LNCAP (cell line): ENCODE measurements at regions not wholly inside any gene's neighbourhood (a gene's known extent, or its start where the extent isn't known, plus 50 kb on each side); places are given as distances from the start of the nearest gene placed in this dataset.

ENCODE experiments used
- TF ChIP-seq, protein P1 (sequence below): fragments of 450-650 bp; IDR thresholded peaks from 2 replicates; pipeline ENCODE4 v1.5.1; 2017; ENCODE audit warnings: mild to moderate bottlenecking

DNA sequence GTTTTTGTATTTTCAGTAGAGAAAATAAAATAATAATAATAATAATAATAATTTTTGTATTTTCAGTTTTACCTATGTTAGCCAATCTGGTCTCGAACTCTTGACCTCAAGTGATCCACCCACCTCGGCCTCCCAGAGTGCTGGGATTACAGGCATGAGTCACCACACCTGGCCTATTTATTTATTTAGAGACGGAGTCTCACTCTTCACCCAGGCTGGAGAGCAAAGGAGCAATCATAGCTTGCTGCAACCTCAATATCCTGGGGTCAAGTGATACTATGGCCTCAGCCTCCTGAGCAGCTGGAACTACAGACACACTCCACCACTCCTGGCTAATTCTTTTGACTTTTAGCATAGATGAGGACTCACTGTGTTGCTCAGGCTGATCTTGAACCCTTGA lies 167.5 kb downstream of the TLE1 start:
- TF ChIP-seq, protein P1, sequence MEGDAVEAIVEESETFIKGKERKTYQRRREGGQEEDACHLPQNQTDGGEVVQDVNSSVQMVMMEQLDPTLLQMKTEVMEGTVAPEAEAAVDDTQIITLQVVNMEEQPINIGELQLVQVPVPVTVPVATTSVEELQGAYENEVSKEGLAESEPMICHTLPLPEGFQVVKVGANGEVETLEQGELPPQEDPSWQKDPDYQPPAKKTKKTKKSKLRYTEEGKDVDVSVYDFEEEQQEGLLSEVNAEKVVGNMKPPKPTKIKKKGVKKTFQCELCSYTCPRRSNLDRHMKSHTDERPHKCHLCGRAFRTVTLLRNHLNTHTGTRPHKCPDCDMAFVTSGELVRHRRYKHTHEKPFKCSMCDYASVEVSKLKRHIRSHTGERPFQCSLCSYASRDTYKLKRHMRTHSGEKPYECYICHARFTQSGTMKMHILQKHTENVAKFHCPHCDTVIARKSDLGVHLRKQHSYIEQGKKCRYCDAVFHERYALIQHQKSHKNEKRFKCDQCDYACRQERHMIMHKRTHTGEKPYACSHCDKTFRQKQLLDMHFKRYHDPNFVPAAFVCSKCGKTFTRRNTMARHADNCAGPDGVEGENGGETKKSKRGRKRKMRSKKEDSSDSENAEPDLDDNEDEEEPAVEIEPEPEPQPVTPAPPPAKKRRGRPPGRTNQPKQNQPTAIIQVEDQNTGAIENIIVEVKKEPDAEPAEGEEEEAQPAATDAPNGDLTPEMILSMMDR, result no peak

DNA sequence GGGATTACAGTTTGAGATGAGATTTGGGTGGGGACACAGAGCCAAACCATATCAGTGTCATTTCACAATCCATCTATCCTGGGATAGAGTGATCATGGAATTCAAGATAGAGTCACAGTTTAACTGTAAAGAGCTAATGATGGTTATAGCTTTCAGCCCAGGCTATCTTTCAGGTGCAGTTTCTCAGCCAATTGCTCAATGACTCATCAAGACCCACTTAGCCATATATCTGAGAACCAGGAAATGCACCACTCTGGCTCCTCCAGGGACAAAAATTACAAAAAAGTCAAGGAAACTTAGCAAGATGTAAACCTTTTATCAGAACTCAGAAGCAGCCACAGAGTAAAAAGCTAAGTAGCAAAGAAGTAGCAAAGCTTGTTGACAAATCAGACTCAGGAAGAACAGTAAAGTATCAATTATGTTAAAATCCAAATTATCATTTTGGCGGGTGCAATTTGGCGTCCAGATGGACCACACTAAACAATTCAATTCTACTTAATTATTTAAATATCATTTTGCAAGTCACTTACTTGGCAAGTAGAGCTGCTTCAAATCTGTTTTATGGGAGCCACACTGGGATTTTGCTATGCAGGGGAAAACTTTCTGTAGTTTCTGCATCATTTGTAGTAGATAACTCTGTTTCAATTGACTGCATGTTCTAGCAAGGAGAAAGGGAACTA lies 169.4 kb downstream of the TLE1 start:
- TF ChIP-seq, protein P1, result no peak

DNA sequence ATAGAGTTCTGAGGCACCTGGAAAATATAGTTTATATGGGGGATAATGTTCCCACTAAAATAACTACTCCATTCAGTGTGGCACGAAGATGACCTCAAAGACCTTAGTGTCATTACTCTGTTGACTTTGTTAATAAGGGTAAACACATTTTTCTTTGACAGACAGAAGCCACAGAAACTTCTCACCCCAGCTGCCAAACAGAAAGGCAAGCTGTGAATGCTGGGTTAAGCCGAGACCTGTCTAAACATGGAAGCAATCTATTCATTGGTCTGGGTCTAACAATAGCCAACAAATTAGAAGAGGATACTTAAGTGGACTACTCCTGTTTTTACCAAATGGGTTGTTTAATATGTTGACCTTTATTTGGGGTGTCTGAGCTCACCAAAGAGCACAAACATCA lies 171.4 kb downstream of the TLE1 start:
- TF ChIP-seq, protein P1, result no peak

DNA sequence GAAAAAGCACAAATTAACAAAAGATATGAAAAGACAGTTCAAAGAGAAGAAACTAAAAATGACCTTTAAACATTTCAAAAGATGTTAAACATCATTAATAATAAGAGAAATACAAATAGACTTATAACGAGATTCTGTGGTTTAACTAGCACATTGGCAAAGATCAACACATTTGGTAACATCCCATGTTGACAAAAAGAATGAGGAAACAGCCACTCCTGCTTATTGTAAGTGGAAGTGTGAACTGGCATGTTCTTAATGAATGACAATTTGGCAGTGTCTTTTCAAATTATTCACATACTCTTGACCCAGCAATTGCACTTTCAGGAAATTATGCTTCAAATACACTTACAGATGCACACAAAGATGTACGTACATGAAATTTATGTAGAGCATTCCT lies 176.3 kb downstream of the TLE1 start:
- TF ChIP-seq, protein P1, result no peak

DNA sequence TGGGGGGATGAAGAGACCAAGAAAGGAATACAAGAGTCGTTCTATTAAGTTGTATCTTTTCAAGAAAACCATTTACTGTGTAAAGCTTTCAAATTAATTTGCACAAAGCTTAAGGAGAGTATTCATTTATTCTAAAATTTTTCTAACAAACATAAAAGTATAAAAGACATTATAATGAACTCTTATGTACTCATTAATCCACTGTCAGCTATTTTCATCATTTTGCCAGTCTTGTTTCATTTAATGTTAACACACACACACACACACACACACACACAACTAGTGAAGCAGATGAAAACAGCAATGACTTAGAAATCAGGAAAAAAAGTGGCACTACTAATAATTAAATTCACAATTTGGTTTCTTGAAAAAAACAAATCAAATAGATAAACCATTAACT lies 176.7 kb downstream of the TLE1 start:
- TF ChIP-seq, protein P1, result no peak

DNA sequence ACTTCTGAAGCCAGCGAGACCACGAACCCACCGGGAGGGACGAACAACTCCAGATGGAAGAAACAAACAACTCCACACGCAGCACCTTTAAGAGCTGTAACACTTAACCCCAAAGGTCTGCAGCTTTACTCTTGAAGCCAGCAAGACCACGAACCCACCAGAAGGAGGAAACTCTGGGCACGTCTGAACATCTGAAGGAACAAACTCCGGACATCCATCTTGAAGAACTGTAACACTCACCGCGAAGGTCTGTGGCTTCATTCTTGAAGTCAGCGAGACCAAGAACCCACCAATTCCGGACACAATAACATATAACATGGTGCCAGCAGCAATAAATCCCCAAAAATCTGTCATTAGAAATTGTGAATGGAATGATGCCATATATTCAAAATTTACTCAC lies 180.9 kb downstream of the TLE1 start:
- TF ChIP-seq, protein P1, result no peak

DNA sequence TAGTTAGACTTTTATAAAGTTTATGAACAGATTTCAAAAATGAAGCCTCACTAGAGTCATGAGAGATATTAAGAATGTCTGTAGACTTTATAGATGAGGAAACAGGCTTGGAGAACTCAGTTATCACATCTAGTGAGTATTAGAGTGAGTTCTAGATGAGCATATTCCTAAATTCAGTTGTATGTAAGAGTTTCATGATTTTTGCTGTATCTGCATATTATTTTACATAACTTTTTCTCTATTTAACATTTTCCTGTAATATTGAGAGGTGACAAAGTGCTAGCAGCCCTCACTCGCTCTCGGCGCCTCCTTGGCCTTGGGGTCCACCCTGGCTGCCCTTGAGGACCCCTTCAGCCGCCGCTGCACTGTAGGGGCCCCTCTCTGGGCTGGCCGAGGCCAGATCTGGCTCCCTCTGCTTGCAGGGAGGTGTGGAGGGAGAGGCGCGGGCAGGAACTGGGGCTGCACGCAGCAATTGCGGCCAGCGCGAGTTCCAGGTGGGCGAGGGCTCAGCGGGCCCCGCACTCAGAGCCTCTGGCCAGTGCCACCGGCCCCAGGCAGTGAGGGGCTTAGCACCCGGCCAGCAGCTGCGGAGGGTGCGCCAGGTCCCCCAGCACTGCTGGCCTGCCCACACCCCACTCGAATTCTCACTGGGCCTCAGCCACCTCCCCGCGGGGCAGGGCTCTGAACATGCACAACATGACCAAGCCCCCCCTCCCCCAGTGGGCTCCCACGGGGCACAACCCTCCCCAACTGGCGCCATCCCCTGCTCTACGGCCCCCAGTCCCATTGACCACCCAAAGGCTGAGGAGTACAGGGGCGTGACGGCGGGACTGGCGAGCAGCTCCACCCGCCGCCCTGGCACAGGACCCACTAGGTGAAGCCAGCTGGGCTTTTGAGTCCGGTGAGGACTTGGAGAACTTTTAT lies 182.1 kb downstream of the TLE1 start:
- TF ChIP-seq, protein P1, result no peak
